Hematopoietic multipotent progenitor cell (in vitro differentiated cells): ENCODE measurements at regions not wholly inside any gene's neighbourhood (a gene's known extent, or its start where the extent isn't known, plus 50 kb on each side); places are given as distances from the start of the nearest gene placed in this dataset.
"Not testable (repeated sequence)": the region's sequence is repeated elsewhere in the genome, so short reads cannot be mapped to it uniquely, and the experiment has no call there.

Experiments
- DNase-seq, 3 donors: peaks; one replicate each; pipeline ENCODE4 v3.0.0-alpha.2; 2011 to 2015; ENCODE audit warnings: low read depth in 2 of 3, low spot score in 2 of 3

DNA sequence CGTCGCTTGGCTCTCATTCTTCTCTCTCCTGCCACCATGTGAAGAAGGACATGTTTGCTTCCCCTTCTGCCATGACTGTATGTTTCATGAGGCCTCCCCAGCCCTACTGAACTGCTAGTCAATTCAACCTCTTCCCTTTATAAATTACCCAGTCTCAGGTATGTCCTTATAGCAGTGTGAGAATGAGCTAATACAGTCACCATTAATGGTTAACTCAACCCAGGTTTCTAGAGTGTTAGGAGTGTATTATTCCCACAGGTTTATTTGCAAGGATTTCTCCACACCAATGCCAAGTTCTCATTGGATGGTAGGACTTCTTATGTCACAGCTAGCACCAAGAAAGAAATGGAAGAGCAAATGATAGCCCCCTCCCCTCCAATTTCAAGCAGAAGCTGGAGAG lies 71.9 kb downstream of the DYNAP start:
- DNase-seq = no peak

DNA sequence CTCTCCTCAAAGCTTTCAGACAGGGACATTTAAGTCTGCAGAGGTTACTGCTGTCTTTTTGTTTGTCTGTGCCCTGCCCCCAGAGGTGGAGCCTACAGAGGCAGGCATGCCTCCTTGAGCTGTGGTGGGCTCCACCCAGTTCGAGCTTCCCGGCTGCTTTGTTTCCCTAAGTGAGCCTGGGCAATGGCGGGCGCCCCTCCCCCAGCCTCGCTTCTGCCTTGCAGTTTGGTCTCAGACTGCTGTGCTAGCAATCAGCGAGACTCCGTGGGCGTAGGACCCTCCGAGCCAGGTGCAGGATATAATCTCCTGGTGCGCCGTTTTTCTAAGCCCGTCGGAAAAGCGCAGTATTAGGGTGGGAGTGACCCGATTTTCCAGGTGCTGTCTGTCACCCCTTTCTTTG lies 78.7 kb downstream of the DYNAP start:
- DNase-seq = not testable (repeated sequence)

DNA sequence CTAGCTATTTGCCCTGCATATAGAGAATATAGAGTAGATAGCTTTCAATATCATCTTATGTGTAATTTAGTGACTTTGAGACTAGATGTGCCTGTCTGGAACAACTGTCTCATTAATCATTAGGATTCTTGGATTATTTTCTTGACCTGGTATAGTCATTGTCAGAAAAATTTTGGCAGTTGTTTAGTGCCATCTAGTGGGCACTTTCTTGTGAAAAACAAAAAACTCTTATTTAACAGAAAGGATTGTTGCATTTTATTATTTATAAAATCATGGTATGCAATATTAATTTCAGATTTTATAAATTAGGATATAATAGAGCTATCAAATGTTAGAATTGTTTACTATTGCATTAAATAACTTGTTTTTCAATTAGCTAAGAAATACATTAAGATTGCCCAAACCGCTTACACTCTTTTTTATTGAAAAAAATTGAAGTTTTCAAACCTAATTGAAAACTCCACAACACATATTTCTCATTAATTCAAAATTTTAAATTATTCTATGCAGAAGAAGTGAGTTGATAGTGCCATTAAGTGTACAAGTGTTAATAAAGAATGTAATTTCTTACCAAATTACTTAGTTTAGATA lies 80.3 kb downstream of the DYNAP start:
- peak in 2 of 3 donors; percentile 9 to 61 for DNase-seq

DNA sequence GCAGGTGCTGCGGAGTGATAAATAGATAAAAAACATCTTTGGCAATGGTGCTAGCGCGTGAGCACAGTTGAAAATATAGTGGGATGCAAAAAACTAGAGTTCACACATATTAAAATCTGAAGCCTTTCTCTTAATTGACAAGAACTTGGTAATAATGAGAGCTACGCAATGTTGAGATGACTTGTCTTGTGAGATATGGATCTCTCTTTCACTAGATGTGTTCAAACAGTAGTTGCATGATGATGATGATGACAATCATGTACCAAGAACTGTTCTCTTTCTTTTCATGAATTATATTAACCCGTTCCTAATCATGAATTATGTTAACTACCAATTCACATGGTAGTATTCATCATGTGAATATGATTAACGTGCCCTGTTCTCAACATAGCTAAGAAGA lies 81.1 kb downstream of the DYNAP start:
- DNase-seq = no peak

DNA sequence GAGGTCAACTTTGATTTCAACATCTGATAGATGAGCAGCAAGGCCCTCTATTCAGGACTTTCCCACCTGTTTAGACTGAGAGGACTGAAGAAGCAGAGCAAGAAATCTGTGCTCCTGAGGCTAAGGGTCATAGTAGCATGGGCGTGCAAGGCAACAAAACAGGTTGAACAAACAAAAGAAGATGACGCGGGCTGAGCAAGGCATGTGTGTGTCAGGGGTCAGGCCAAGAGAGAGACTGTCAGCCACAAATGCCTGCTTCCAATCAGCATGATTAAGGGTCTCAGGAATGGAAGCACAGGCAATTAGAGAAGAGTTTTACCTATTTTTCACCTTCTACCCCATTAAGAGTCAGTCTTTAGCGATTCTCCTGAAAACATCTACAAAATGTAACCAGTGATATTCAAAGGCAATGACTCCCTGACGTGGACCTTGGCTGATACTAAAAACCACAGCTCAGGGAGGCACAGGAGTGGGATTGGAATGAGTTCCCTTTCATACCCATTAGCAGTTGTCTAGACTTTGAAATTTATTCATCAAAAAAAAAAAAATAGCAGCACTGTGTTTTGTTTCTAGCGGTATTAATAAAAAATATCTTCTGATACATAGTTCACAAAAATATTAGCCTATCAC lies 81.9 kb downstream of the DYNAP start:
- no peak for DNase-seq

DNA sequence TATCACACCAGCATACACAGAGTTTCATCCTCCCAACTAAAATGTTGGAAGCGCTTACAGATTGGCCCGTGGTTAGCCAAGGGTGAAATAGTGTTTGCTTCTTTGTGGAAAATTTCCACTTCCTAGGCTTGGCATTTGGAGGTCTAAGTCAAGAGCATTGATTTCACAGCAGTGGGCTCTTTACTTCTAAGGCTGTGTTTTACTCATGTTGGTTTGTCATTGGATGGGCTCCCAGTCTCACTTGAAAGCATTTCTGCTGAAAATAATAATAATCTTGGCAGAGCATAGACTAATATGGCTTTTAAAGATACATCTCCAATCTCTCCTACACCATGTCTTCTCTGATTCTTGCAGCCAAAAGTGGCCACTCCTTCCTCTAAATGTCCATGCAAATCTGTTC lies 82.9 kb downstream of the DYNAP start:
- DNase-seq = no peak

DNA sequence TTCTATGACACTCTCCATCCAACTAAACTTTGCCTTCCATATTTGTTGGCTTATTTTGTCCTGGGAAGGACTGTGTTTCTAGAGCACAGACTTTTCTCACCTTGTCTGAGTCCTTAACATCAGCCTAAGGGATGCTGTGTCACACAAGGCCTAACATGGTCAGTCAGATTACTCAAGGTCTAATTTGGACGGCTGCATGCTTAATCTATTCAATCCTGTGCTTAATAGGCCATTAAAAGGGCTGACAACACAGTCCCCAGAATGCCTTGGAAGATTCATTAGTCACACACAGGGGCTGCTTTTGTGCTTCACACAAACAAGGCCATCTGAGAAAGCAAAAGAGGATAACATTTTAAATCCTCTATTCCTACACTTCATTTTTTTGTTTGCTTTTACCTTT lies 84.0 kb downstream of the DYNAP start:
- DNase-seq = no peak

DNA sequence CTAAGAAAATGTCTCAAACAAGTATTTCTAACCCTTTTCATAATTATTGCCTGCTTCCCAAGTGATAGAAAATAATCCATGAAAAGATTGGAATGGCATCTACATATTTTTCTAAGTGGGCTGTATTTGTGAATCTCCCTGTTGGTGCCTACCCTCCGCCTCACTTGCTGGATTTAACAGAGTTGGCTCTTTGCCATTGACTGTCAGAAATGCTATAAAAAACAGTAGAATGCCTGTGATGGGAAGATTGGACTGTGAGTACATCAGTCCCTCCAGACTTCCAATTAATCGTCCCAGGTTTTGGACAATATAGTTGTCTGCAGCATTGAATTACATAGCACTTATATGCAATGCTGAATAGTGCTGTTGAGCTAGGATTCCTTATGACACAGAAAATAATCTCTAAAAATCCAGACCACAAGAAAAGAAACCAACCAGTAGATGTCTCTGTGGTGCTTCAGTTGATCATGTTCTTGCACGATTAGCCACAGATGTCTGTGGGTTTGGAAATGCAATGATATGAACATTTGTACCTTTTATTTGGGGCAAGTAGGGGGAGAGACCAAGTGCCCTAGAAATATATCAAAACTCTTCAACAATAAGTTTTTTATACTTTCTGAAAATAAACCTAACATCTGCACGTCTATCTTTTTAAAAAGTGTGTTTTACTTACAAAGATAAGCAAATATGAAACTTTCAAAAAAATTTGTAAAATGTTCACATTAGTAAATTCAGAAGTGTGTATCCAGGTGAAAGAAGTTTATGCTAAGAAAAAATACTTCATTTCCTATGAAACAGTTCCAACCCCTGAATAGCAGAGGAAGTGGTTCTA lies 88.5 kb downstream of the DYNAP start:
- peak in 2 of 3 donors; percentile 59 to 85 for DNase-seq

DNA sequence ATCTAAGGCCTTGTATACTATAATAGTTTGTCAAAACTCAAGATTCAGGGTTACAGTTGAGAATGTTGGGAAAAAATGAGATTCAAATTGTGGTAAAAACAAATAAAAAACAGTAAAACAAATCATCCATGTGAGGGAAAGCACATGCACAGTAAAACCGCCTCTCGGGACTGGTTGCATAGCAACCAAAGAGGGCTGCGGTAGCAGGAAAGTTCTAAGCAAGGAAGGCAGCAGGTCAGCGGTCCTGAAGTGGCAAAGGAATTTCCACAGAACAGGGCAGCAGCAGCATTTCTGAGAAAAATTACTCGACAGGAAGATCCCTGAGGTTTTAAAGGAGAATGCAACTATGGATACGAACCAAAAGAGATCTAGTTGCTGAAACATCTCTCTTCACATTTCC lies 93.7 kb downstream of the DYNAP start:
- DNase-seq = no peak

DNA sequence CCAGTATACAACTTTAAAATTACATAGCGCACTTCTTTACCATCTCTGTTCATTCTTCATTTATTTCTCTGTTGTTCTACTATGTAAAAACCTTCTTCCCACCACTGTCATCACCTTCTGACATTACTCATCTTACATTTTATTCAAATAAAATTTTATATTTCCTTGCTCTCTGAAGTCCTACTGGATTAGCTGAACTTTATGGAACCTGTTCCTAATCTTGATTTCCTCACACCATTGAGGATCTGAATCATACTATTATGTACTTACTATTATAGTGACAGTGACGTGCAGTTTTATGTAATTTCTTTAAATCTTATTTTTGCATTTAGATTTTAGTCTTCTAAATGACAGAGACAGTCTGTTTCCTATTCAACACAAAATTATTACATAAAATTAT lies 98.3 kb downstream of the DYNAP start:
- DNase-seq = no peak

DNA sequence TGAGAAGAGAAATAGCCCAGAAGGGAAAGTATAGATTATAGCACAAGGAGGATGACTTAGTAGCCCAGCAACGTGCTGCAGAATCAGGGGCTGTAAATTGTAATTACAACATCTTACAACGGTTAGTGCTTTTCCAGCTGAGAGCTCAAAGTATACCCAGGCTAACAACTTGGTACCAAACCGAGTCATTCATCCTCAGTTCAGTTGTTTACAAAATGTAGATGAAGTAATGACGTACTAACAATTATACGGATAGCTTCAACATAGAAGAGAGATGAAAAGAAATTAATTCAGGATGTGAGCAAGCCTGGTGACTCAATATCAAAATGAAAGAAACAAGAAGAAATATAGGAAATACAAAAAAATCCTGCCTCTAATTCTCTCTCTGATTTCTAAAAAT lies 99.2 kb downstream of the DYNAP start:
- no peak for DNase-seq

DNA sequence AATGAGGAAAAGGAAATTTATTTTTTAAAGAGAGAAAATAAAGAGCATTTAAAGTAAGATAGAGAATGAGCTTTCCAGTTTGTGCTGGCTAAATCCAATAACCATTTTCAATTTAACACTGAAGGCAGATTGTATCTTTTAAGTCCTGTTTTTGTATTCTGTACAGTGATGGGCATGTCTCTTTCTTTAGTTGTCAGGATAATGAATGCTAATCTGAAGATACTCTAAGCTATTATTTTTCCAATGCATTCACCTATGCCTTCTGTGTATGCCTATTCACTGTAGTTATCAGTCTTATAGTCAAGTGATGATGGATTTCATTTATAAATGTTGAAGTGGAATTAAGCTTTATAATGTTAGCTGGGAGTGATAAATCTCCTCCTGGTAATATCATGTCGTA lies 101.4 kb downstream of the DYNAP start:
- DNase-seq = no peak

DNA sequence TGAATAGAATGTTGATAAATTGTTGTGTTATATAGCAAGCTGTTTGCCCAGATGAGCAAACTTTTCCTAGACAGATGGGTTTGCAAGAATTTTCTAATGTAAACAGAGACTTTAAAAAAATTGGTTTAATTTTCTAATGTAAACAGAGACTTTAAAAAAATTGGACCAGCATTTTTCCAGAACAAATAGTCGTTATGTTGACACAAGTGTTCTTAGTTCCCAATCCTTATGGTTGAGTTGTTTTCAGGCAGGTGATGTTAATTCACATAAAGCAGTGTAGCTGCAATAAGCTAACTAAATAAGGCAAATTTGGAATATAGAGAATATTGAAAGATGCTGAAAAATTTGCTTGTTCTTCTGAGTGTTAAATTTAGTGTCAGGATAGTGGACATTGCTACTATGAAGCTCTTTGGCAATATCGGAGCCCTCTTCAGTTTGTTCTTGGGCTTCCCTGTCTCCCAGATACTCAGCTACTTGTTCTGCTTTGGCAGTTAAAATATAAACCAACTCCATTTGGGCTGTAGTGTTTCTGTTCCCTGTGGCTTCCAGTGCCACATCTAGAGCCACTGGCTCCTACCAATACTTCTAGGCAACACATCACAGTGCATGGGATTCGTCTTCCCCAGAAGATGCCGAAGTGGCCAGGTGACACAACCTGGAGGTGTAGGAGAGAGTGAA lies 105.7 kb downstream of the DYNAP start:
- no peak for DNase-seq

DNA sequence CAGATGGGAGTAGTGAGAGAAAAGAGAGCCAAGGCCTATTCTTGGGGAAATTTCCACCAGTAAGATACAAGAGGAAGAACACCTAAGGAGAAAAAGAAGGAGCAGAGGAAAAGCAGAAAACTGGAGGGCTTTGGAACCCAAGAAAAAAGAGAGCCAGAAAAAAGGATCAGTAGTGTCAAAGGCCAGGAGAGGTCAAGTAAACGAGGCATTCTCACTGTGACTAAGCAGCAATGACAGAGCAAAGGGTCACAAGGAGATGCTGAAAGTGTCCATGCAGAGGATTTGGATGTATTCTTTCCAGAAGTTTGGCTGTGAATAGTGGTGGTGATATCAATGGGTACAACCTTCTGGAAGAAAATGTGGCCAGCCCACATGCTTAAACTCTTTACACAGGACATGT lies 109.5 kb downstream of the DYNAP start:
- no peak for DNase-seq

DNA sequence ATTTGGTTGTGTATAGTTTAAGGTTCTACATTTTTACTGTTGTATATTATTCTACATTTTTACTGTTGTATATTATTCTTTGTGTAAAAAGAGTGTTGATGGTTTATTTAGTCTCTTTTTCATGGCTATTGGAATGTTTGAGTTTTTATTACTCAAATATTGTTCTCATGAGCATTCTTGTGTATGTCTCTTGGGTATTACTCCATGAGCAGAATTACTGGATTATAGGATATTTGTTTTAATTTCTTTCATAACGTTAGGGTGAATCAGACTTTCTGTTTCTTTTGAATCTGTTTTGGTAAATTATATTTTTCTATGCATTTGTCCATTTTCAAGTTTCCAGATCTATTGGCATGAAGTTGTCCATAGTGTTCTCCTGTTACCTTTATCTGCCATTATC lies 111.6 kb downstream of the DYNAP start:
- DNase-seq = no peak

DNA sequence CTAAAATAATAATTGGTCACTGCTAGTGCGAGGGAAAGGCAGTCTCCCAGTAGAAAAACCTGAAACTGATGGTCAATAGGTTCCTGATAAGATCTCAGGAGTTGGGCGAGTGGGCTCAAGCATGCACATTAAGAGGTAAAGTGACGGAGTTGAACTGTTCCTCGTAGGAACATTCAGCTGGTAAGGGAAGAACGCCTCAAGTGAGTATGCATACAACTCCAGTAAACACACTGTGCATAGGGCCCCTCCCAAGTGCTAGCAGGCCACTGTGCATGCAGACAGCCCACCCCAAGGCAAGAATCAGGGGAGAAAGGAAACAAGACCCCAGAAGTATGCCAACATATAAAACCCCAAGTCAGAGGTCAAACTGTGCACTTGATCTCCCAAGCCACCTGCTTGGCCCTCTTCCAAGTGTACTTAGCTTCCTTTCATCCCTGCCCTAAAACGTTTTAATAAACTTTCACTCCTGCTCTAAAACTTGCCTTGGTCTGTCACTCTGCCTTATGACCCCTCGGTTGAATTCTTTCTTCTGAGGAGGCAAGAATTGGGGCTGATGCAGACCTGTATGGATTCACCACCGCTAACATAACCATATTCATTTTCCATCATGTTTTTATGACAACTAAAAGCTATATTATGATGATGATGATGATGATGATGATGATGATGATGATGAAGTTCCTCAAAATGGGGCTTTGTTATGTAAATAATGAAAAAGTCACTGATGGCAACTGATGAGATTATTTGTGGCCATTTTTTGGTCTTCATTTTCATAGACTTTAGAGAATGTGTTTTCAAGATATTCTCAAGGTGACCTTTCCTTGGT lies 118.0 kb upstream of the RAB27B start:
- DNase-seq = no peak

DNA sequence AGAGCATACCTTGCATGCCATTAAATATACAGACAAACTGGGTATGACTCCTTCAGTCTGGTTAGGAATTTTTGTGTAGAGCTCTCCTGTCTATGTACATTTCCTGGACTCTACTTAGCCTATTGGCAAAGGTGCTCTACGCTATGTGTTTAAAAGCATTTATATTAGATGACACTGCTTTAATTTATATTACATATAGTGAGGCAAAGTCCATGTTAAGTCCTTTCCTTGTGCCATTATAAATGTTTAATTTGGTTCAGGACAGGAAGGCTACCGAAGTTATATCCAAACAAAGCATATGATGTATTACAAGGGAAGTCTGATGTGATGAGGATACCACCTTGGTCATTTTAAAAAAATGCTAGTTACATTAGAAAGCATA lies 117.4 kb upstream of the RAB27B start:
- no peak for DNase-seq

DNA sequence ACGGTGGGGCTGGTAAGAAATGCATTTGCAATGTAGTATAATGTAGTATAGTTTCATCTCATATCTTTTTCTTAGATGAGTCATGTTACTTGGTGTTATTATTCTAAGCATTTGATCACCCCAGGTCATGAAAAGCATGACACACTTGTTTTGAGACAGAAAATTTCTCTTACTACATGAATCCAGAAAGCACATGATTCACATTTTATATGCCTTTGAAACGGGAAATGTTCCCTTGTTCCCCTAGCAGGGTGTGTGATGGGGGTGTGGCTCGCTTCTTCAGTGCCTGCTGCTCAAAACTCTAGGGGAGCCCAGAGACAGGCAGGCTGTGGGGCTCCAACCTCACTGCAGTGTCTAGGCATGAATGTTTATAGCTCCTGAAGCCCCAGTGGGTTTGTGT lies 116.0 kb upstream of the RAB27B start:
- no peak for DNase-seq

DNA sequence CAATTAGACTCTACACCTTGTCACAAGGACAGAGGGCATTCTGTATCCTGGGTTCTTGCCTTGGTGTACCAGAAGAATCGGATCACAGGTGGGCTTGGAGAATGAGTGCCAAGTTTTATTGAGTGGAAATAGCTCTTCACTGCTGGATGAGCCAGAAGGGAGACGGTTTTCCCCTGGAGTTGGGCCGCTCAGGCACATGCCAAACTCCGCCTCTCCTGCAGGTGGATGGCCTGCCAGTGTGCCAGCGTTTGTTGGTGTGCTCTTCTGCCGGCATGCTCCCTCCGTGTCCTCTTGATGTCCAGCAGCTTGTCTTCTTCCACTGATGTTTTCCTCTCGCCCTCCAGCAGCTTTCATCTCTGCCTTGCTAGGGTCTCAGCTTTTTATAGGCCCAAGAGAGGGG lies 115.5 kb upstream of the RAB27B start:
- DNase-seq = no peak

DNA sequence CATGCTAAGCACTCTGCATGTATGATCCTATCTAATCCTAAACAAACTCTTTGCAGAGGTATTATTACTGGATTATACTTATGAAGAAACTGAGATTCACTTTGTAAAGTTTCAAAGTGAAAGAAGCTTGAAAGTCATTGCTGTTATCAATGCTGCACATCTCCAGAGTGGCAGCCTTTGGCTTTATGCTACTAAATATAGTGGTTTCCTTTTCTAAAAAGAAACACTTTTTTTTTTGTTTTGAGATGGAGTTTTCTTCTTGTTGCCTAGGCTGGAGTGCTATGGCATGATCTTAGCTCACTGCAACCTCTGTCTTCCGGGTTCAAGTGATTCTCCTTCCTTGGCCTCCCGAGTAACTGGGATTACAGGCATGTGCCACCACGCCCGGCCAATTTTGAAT lies 114.9 kb upstream of the RAB27B start:
- peak in 1 of 3 donors; percentile 53 for DNase-seq

DNA sequence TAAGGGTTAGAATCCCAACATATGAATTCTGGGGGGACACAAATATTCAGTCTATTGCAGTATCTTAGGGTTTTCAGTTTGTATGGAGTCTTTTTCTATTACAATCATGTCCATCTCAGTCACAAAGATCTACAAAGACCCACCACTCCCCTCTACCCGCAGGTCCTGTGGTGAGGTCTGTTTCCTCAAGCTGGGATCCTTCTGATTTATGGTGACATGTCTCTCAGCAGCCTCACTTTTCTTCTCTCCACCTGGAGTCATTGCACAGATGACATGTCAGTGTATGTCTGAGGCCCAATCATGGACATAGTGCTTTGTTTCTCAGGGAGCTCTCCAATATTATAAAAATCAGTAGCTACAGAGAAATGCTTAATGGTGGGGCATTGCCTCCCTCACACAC lies 113.4 kb upstream of the RAB27B start:
- peak in 1 of 3 donors; percentile 44 for DNase-seq
